GM12878 (cell line): ENCODE measurements at regions not wholly inside any gene's neighbourhood (a gene's known extent, or its start where the extent isn't known, plus 50 kb on each side); places are given as distances from the start of the nearest gene placed in this dataset.

Experiments
- ATAC-seq: fragments of 200-7000 bp; cut with Tn5 transposase; 3 replicates; pipeline ENCODE4 v1.9.1; 2020; ENCODE audit warnings: mild to moderate bottlenecking, moderate library complexity
- BruUV-seq: library from RNA; stranded (reverse); fragments of 400-500 nt; replicated peaks from 2 replicates; lab custom pipeline; 2021; lab: Mats Ljungman, UMichigan
- CTCF ChIA-PET: fragments of 300-600 bp; sonication (Branson Sonifier 250); formaldehyde crosslinking; extraction: SDS; loops from one replicate; lab custom pipeline; 2021; ENCODE audit warnings: inconsistent platforms; lab: Yijun Ruan, JAX
- POLR2A ChIA-PET: fragments of 350-600 bp; formaldehyde crosslinking; extraction: SDS; loops from one replicate; lab custom pipeline; 2021; ENCODE audit warnings: inconsistent platforms; lab: Charles Lee
- RAD21 ChIA-PET: fragments of 300-600 bp; sonication (Branson Sonifier 250); formaldehyde crosslinking; loops from one replicate; lab custom pipeline; 2023; ENCODE audit warnings: antibody characterized with exemption; ENCODE audit not compliant: unreplicated experiment; lab: Charles Lee
- SMC1A ChIA-PET: fragments of 300-600 bp; sonication (Branson Sonifier 250); formaldehyde crosslinking; loops from one replicate; lab custom pipeline; 2023; ENCODE audit not compliant: unreplicated experiment, uncharacterized antibody; lab: Charles Lee
- DNase-seq: peaks from one replicate; pipeline ENCODE4 v3.0.0-alpha.2; 2011; ENCODE audit warnings: low read depth, low spot score
- FAIRE-seq: peaks from 3 replicates; lab custom pipeline; 2011; peaks lifted over from hg19 to GRCh38; lab: Jason Lieb, UNC
- H2AFZ ChIP-seq: 2 replicates; pipeline ENCODE4 v1.6.0; 2011; ENCODE audit warnings: low read depth, low read length, control low read depth; ENCODE audit not compliant: control insufficient read depth
- H3K27ac ChIP-seq: 2 replicates; pipeline ENCODE4 v1.5.1; 2011; ENCODE audit warnings: control low read depth; ENCODE audit not compliant: control insufficient read depth, insufficient read depth
- H3K27me3 ChIP-seq, 2 experiments: replicated peaks in 1 of 2; 2 replicates each; pipeline versions ENCODE4 v1.6.0 to v1.6.1; 2011; ENCODE audit warnings: low read length in 1 of 2; ENCODE audit not compliant: control insufficient read depth in 2 of 2, insufficient read depth in 2 of 2
- H3K36me3 ChIP-seq, 2 experiments: 2 replicates each; pipeline ENCODE4 v1.5.1; 2011; ENCODE audit warnings: low read length in 1 of 2; ENCODE audit not compliant: control insufficient read depth in 2 of 2, insufficient read depth in 2 of 2
- H3K4me1 ChIP-seq: 2 replicates; pipeline ENCODE4 v1.6.1; 2011; ENCODE audit warnings: mild to moderate bottlenecking, low read length, moderate library complexity, mixed read lengths; ENCODE audit not compliant: control insufficient read depth, insufficient read depth
- H3K4me2 ChIP-seq: 2 replicates; pipeline ENCODE4 v1.6.0; 2011; ENCODE audit warnings: control low read depth; ENCODE audit not compliant: control insufficient read depth, insufficient read depth
- H3K4me3 ChIP-seq: fragments of 200-600 bp; sonication (generic); 2 replicates; pipeline ENCODE4 v1.5.1; 2016
- H3K79me2 ChIP-seq: 2 replicates; pipeline ENCODE4 v1.6.0; 2011; ENCODE audit warnings: low read length; ENCODE audit not compliant: control insufficient read depth, insufficient read depth
- H3K9ac ChIP-seq: 2 replicates; pipeline ENCODE4 v1.8.0; 2011; ENCODE audit warnings: low read length, control low read depth, mixed read lengths; ENCODE audit not compliant: control insufficient read depth, insufficient read depth
- H3K9me3 ChIP-seq: replicated peaks from 3 replicates; pipeline ENCODE4 v1.5.1; 2011; ENCODE audit warnings: mild to moderate bottlenecking, low read length; ENCODE audit not compliant: control insufficient read depth, insufficient read depth
- H4K20me1 ChIP-seq: 2 replicates; pipeline ENCODE4 v1.6.0; 2011; ENCODE audit not compliant: control insufficient read depth, insufficient read depth
- ATF7 ChIP-seq: fragments of 450-650 bp; IDR thresholded peaks from 2 replicates; pipeline ENCODE4 v1.6.1; 2016; ENCODE audit warnings: low read depth, mild to moderate bottlenecking
- NFIC ChIP-seq: IDR thresholded peaks from 2 replicates; pipeline ENCODE4 v1.6.1; 2012; ENCODE audit warnings: low read depth, mild to moderate bottlenecking, inconsistent platforms, low read length, moderate library complexity
- NFYA ChIP-seq: IDR thresholded peaks from 2 replicates; pipeline ENCODE4 v1.6.1; 2011; ENCODE audit warnings: low read depth, mild to moderate bottlenecking, low read length, improper control_type of control experiment, borderline replicate concordance
- NR2C2 ChIP-seq: IDR thresholded peaks from 2 replicates; pipeline ENCODE4 v1.6.1; 2011; ENCODE audit warnings: borderline replicate concordance, low read depth; ENCODE audit not compliant: control insufficient read depth, insufficient read length
- PBX3 ChIP-seq: IDR thresholded peaks from 2 replicates; pipeline ENCODE4 v1.6.1; 2011; ENCODE audit warnings: mild to moderate bottlenecking, low read depth, low read length, moderate library complexity; ENCODE audit not compliant: insufficient replicate concordance
- POLR2AphosphoS5 ChIP-seq: IDR thresholded peaks from 2 replicates; pipeline ENCODE4 v1.6.1; 2011; ENCODE audit warnings: mild to moderate bottlenecking, low read length, inconsistent platforms
- POU2F2 ChIP-seq: IDR thresholded peaks from 3 replicates; pipeline ENCODE4 v1.6.1; 2011; ENCODE audit warnings: low read depth, mild to moderate bottlenecking, low read length, borderline replicate concordance
- REST ChIP-seq: IDR thresholded peaks from 2 replicates; pipeline ENCODE4 v1.6.1; 2012; ENCODE audit warnings: mild to moderate bottlenecking, low read depth, low read length
- SMAD1 ChIP-seq: fragments of 450-650 bp; IDR thresholded peaks from 2 replicates; pipeline ENCODE4 v1.6.1; 2018; ENCODE audit warnings: mild to moderate bottlenecking, low read depth; ENCODE audit not compliant: partially characterized antibody
- USF1 ChIP-seq: IDR thresholded peaks from 2 replicates; pipeline ENCODE4 v1.6.1; 2011; ENCODE audit warnings: borderline replicate concordance, low read depth, mild to moderate bottlenecking, moderate library complexity, mixed read lengths, low read length; ENCODE audit not compliant: insufficient read depth; ENCODE audit errors: extremely low read length
- YY1 ChIP-seq: IDR thresholded peaks from 2 replicates; pipeline ENCODE4 v1.6.1; 2011; ENCODE audit warnings: low read depth, mild to moderate bottlenecking, low read length
- ZNF274 ChIP-seq: IDR thresholded peaks from one replicate; pipeline ENCODE4 v1.8.0; 2011; ENCODE audit not compliant: insufficient read length, insufficient read depth
- WGBS: methylation state at CpG from one replicate; pipeline ENCODE4 v1.1.6; 2016; ENCODE audit warnings: low lambda C conversion rate; ENCODE audit not compliant: insufficient replicate concordance, insufficient coverage; ENCODE audit errors: missing lambda C conversion rate; 5-methylcytosine and 5-hydroxymethylcytosine counted together
- in situ Hi-C: fragments of 300-500 bp; cut with MboI; formaldehyde crosslinking; loops from 9 replicates; pipeline ENCODE4 v1.14.3; 2018; ENCODE audit warnings: mixed read lengths
- intact Hi-C: fragments of 100-400 bp; cut with micrococcal nuclease; formaldehyde crosslinking; loops from one replicate; pipeline ENCODE4 v1.14.2; 2022; ENCODE audit not compliant: unreplicated experiment

GRCh38 chr9:23194281-23194680 is 631.8 kb downstream of the ELAVL2 start:
- BruUV-seq, result no TSS peak
- CTCF ChIA-PET, result no interaction called here

More at GRCh38 chr9:23194281-23194680, 631.8 kb downstream of the ELAVL2 start:
- H3K79me2 ChIP-seq, result no peaks in the 10 kb centered on the region
- no peak overlapping the region for H2AFZ ChIP-seq
- H3K36me3 ChIP-seq, result no peaks in the 10 kb centered on the region
- WGBS, result 2% methylated on average over 4 of the region's 4 CpGs
- DNase-seq (no peak), FAIRE-seq (no peak), ATAC-seq (no peak)
- SMC1A ChIA-PET, result no interaction called here
- H3K27ac ChIP-seq, result no peak overlapping the region
- no peak overlapping the region for H3K4me2 ChIP-seq
- no peaks in the 10 kb centered on the region for H3K27me3 ChIP-seq
- intact Hi-C loops (no loop called here), in situ Hi-C loops (no loop called here)
- no peaks in the 10 kb centered on the region for H4K20me1 ChIP-seq
- no peak for TF ChIP-seq REST
- TF ChIP-seq ATF7, result no peak
- TF ChIP-seq NR2C2, result no peak
- TF ChIP-seq PBX3, result no peak
- no peak for TF ChIP-seq POU2F2
- no peak for TF ChIP-seq ZNF274
- TF ChIP-seq NFIC, result no peak
- no peak for TF ChIP-seq NFYA
- TF ChIP-seq POLR2AphosphoS5, result no peak
- no peak for TF ChIP-seq USF1
- no peak for TF ChIP-seq SMAD1
- no peak for TF ChIP-seq YY1
- H3K9ac ChIP-seq, result no peak overlapping the region
- RAD21 ChIA-PET, result no interaction called here
- no peak overlapping the region for H3K4me3 ChIP-seq
- POLR2A ChIA-PET, result no interaction called here
- no peaks in the 10 kb centered on the region for H3K9me3 ChIP-seq
- H3K4me1 ChIP-seq, result no peaks in the 10 kb centered on the region
